B cell (primary cell): ENCODE measurements at regions not wholly inside any gene's neighbourhood (a gene's known extent, or its start where the extent isn't known, plus 50 kb on each side); places are given as distances from the start of the nearest gene placed in this dataset.

ENCODE experiments used
- ATAC-seq: fragments of 200-7000 bp; cut with Tn5 transposase; one replicate; pipeline ENCODE4 v1.10.0; 2021; ENCODE audit warnings: low read depth, mild to moderate bottlenecking, moderate number of reproducible peaks, moderate library complexity
- CTCF ChIA-PET: fragments of 350-600 bp; sonication (Branson Sonifier 250); formaldehyde crosslinking; loops from one replicate; lab custom pipeline; 2021; ENCODE audit warnings: antibody characterized with exemption, inconsistent platforms; lab: Charles Lee
- POLR2A ChIA-PET: fragments of 350-600 bp; sonication (Branson Sonifier 250); formaldehyde crosslinking; loops from one replicate; lab custom pipeline; 2021; ENCODE audit warnings: antibody characterized with exemption; lab: Charles Lee
- DNase-seq: peaks from one replicate; pipeline ENCODE4 v3.0.0; 2013
- H2AFZ ChIP-seq: 2 replicates; pipeline ENCODE4 v1.6.1; 2012; ENCODE audit warnings: mild to moderate bottlenecking, low read depth, low read length; ENCODE audit not compliant: insufficient read depth, poor library complexity, severe bottlenecking
- H3K27ac ChIP-seq, 2 donors: 1 replicate in 1 of 2; 2 replicates in 1 of 2; pipeline ENCODE4 v1.5.1; 2012 to 2013; ENCODE audit warnings: low read length in 2 of 2, mild to moderate bottlenecking in 2 of 2, moderate library complexity in 1 of 2
- H3K27me3 ChIP-seq, 4 experiments: fragments of 200-600 bp in 1 of 4; sonication (generic) in 1 of 4; replicated peaks in 1 of 4; 1 replicate in 2 of 4; 2 replicates in 2 of 4; pipeline versions ENCODE4 v1.6.1 to v1.7.0; 2013 to 2016; ENCODE audit warnings: low read length in 3 of 4, mild to moderate bottlenecking in 2 of 4, mixed read lengths in 1 of 4, moderate library complexity in 1 of 4; ENCODE audit not compliant: insufficient read depth in 4 of 4, control insufficient read depth in 3 of 4; ENCODE audit errors: control extremely low read depth in 1 of 4
- H3K36me3 ChIP-seq, 2 experiments: replicated peaks in 1 of 2; 1 replicate in 1 of 2; 2 replicates in 1 of 2; pipeline versions ENCODE4 v1.6.1 to v1.7.1; 2013; ENCODE audit warnings: low read length in 1 of 2; ENCODE audit not compliant: insufficient read depth in 2 of 2, control insufficient read depth in 1 of 2; ENCODE audit errors: control extremely low read depth in 1 of 2, extremely low read depth in 1 of 2
- H3K4me1 ChIP-seq, 2 donors: fragments of 200-600 bp in 1 of 2; sonication (generic) in 1 of 2; 1 replicate in 1 of 2; 2 replicates in 1 of 2; pipeline versions ENCODE4 v1.5.1 to v1.6.1; 2013 to 2017; ENCODE audit warnings: low read length in 2 of 2; ENCODE audit not compliant: control insufficient read depth in 2 of 2, insufficient read depth in 2 of 2
- H3K4me2 ChIP-seq: replicated peaks from 2 replicates; pipeline ENCODE3; 2012; ENCODE audit warnings: mild to moderate bottlenecking, low read depth, low read length; ENCODE audit not compliant: poor library complexity, severe bottlenecking
- H3K4me3 ChIP-seq, 5 experiments: fragments of 200-600 bp in 1 of 5; sonication (generic) in 1 of 5; 1 replicate in 3 of 5; 2 replicates in 2 of 5; pipeline versions ENCODE4 v1.5.1 to v1.7.0; 2011 to 2016; ENCODE audit warnings: low read length in 4 of 5, mild to moderate bottlenecking in 4 of 5, low read depth in 2 of 5, control low read depth in 1 of 5, moderate library complexity in 1 of 5; ENCODE audit not compliant: insufficient read depth in 1 of 5; ENCODE audit errors: control extremely low read depth in 1 of 5, extremely low read depth in 1 of 5
- H3K79me2 ChIP-seq: fragments of 200-600 bp; sonication (generic); one replicate; pipeline ENCODE4 v1.6.0; 2016; ENCODE audit warnings: low read length; ENCODE audit not compliant: control insufficient read depth, insufficient read depth
- H3K9ac ChIP-seq: fragments of 200-600 bp; sonication (generic); 2 replicates; pipeline ENCODE4 v1.6.1; 2017; ENCODE audit warnings: mild to moderate bottlenecking, low read length, moderate library complexity
- H3K9me3 ChIP-seq, 3 donors: one replicate each; pipeline versions ENCODE4 v1.6.1 to v1.7.1; 2013; ENCODE audit warnings: low read length in 2 of 3; ENCODE audit not compliant: control insufficient read depth in 2 of 3, insufficient read depth in 1 of 3; ENCODE audit errors: control extremely low read depth in 1 of 3
- H4K20me1 ChIP-seq: 2 replicates; pipeline ENCODE4 v1.6.0; 2012; ENCODE audit warnings: mild to moderate bottlenecking, low read length; ENCODE audit not compliant: insufficient read depth, control insufficient read depth, poor library complexity, severe bottlenecking
- H3K27ac Mint-ChIP-seq: one replicate; pipeline ENCODE4 v1.8.0; 2021; ENCODE audit warnings: mixed read lengths
- H3K27me3 Mint-ChIP-seq: one replicate; pipeline ENCODE4 v1.8.0; 2021; ENCODE audit warnings: mixed read lengths
- H3K4me1 Mint-ChIP-seq: one replicate; pipeline ENCODE4 v1.8.0; 2021; ENCODE audit warnings: mixed read lengths
- H3K4me3 Mint-ChIP-seq: one replicate; pipeline ENCODE4 v1.8.0; 2021; ENCODE audit warnings: mixed read lengths
- H3K9me3 Mint-ChIP-seq: one replicate; pipeline ENCODE4 v1.8.0; 2022; ENCODE audit warnings: mixed read lengths; ENCODE audit not compliant: insufficient read depth
- EZH2 ChIP-seq: IDR thresholded peaks from 2 replicates; pipeline ENCODE4 v1.6.1; 2012; ENCODE audit warnings: borderline replicate concordance, low read depth, mild to moderate bottlenecking, moderate library complexity, low read length; ENCODE audit not compliant: insufficient read depth, poor library complexity, severe bottlenecking
- WGBS: methylation state at CpG from one replicate; pipeline ENCODE4 v1.1.5; 2013; ENCODE audit warnings: missing lambda C conversion rate; ENCODE audit not compliant: insufficient coverage; 5-methylcytosine and 5-hydroxymethylcytosine counted together
- intact Hi-C: fragments of 100-400 bp; cut with micrococcal nuclease; formaldehyde crosslinking; loops from one replicate; pipeline ENCODE4 v1.10.0; 2022
- TF ChIP-seq, protein P1 (sequence below): fragments of 200-600 bp; IDR thresholded peaks from one replicate; pipeline ENCODE4 v1.8.0; 2022; ENCODE audit warnings: antibody characterized with exemption, mild to moderate bottlenecking

DNA sequence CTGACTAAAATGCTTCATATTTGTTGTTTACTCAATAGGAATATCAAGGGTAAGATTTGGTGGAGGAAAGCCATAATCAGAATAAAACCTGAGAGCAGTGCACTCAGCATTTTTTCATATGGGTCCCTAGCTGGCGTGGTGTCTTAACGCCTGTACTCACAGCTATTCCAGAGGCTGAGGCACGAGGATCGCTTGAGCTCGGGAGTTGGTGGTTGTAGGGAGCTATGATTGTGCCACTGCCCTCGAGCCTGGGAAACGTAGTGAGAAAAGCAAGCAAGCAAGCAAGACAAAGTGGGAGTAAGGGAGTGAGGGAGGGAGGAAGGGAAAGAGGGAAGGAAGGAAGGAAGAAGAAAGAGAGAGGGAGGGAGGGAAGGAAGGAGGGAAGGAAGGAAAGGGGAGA, 242.5 kb downstream of the OR4C45 start:
- Mint-ChIP-seq H3K4me3 (no peak overlapping the region), H3K9me3 (peaks cover under 1% of the 10 kb centered on the region), H3K27ac (no peak overlapping the region), H3K27me3 (no peaks in the 10 kb centered on the region), H3K4me1 (no peaks in the 10 kb centered on the region)
- Histone ChIP-seq H3K4me1 (no peaks in the 10 kb centered on the region), H4K20me1 (no peaks in the 10 kb centered on the region), H2AFZ (no peak overlapping the region), H3K27ac (no peak overlapping the region), H3K79me2 (no peaks in the 10 kb centered on the region), H3K27me3 (no peaks in the 10 kb centered on the region), H3K4me2 (no peak overlapping the region), H3K9ac (no peak overlapping the region), H3K9me3 (peaks cover 0 to 33% (median 2%) of the 10 kb centered on the region in 3 donors), H3K4me3 (no peak overlapping the region), H3K36me3 (no peaks in the 10 kb centered on the region)
- TF ChIP-seq EZH2: no peak
- TF ChIP-seq, protein P1, sequence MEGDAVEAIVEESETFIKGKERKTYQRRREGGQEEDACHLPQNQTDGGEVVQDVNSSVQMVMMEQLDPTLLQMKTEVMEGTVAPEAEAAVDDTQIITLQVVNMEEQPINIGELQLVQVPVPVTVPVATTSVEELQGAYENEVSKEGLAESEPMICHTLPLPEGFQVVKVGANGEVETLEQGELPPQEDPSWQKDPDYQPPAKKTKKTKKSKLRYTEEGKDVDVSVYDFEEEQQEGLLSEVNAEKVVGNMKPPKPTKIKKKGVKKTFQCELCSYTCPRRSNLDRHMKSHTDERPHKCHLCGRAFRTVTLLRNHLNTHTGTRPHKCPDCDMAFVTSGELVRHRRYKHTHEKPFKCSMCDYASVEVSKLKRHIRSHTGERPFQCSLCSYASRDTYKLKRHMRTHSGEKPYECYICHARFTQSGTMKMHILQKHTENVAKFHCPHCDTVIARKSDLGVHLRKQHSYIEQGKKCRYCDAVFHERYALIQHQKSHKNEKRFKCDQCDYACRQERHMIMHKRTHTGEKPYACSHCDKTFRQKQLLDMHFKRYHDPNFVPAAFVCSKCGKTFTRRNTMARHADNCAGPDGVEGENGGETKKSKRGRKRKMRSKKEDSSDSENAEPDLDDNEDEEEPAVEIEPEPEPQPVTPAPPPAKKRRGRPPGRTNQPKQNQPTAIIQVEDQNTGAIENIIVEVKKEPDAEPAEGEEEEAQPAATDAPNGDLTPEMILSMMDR: no peak
- POLR2A ChIA-PET: no interaction called here
- 82% methylated on average over 7 of the region's 7 CpGs for WGBS
- no peak for ATAC-seq
- intact Hi-C loops: no loop called here
- DNase-seq: no peak
- CTCF ChIA-PET: no interaction called here

DNA sequence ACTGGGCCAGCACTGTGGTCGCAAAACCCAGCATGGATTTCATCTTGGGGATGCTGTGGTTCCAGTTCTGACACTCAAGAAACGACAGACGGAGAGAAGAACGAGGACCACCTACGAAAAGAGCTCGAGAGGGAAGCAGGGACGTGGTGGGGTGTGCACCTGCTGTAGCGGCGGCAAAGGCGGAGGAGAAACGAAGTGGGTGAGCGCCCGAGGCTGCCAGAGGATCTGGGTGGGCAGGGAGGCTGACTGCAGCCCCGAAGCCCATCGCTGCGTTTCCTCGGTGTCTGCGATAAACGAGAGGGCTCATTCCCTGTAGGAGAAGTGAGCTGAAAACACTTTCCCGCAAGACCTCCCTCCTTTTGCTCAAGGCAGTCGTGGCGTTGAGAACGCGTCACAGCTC, 246.1 kb downstream of the OR4C45 start:
- Histone ChIP-seq H3K4me3 (no peak overlapping the region), H3K4me2 (no peak overlapping the region), H3K9ac (no peak overlapping the region), H3K79me2 (no peaks in the 10 kb centered on the region), H3K4me1 (no peaks in the 10 kb centered on the region), H3K36me3 (no peaks in the 10 kb centered on the region), H2AFZ (no peak overlapping the region), H3K27me3 (no peaks in the 10 kb centered on the region), H3K27ac (no peak overlapping the region), H4K20me1 (no peaks in the 10 kb centered on the region), H3K9me3 (peaks cover 0 to 19% (median 2%) of the 10 kb centered on the region in 3 donors)
- DNase-seq: no peak
- ChIA-PET POLR2A (no interaction called here), CTCF (no interaction called here)
- intact Hi-C loops: no loop called here
- no peaks in the 10 kb centered on the region for H3K27me3 Mint-ChIP-seq
- H3K4me3 Mint-ChIP-seq: no peak overlapping the region
- no peaks in the 10 kb centered on the region for H3K4me1 Mint-ChIP-seq
- 88% methylated on average over 20 of the region's 24 CpGs for WGBS
- TF ChIP-seq, protein P1: no peak
- TF ChIP-seq EZH2: no peak
- peaks cover 2% of the 10 kb centered on the region for H3K9me3 Mint-ChIP-seq
- ATAC-seq: no peak
- H3K27ac Mint-ChIP-seq: no peak overlapping the region
